HG03108 (cell line): ENCODE measurements at regions not wholly inside any gene's neighbourhood (a gene's known extent, or its start where the extent isn't known, plus 50 kb on each side); places are given as distances from the start of the nearest gene placed in this dataset.

Source experiments
- ATAC-seq: cut with Tn5 transposase; IDR thresholded peaks from one replicate; pipeline ENCODE4 v1.9.1; 2021; ENCODE audit warnings: moderate library complexity; ENCODE audit not compliant: unreplicated experiment

GRCh38 chr2:190809139-190809764 lies 71.4 kb upstream of the GLS start:
- ATAC-seq = no peak

- no peak for ATAC-seq
These were observed 70.6 kb upstream of the GLS start for GRCh38 chr2:190809876-190810525.

DNA sequence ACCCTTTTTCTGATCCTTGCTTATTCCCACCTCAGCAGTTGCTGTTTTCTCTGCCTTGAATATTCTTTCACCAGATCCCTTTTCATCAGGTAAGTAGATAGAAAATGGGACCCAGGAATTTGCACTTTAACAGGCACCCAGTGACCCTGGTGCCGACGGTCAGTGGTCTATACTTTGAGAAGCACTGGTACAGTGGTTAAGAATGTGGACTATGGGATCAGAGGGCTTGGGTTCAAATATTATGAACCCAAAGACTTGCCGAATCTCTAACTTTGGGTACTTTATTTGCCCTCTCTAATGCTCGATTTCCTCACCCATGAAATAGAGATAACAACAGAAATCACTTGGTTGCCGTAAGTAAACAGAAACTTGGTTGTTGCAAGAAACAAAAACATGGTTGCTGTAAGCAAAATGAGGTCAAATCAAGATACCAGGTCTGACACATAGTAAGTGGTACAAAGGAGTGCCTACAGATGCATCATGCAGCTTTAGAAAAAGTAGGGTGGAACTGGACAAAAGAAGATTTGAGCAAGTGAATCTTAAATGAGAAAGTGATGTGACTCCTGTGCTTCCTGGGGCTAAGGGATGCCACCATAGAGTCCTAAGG lies 69.5 kb upstream of the GLS start:
- ATAC-seq = no peak

DNA sequence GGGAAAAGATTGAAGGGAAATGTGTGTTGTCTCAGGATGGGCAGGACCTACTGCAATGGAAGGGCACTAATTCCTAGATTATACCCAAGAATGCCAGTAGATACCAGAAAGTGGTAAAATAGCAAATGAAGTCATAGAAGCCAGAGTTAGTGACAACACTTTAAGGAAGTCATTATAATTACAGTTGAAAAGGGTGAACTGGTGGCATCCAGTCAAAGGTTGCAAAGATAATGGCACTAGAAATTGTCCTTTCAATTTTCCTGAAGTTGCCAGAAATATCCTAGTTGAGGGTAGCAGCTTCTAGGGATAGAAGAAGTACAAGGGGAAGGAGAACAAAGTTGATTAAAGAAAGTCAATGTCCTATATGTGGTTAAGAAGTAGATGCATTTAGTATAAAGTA lies 68.8 kb upstream of the GLS start:
- no peak for ATAC-seq

- ATAC-seq = no peak
These were observed 67.9 kb upstream of the GLS start for GRCh38 chr2:190812506-190813294.

DNA sequence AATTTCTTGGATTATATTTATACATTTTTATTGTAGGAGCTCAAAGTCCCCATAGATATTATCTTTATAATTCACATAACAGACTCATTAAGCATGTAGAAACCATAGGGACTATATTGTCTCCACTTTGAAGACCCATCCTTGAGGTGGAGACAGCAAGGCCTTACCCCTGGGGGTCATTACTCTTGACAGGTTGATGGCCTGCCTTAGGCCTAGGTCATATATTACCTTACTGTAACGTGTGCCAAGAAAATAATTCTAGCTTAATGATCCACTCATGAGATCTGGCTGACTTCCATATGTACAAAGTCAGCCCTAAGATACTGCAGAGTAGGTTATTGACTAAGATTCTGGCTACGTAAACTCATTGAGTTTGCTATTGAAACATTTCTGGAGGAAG lies 65.4 kb upstream of the GLS start:
- ATAC-seq = no peak

GRCh38 chr2:190817082-190817481 lies 63.5 kb upstream of the GLS start:
- no peak for ATAC-seq

DNA sequence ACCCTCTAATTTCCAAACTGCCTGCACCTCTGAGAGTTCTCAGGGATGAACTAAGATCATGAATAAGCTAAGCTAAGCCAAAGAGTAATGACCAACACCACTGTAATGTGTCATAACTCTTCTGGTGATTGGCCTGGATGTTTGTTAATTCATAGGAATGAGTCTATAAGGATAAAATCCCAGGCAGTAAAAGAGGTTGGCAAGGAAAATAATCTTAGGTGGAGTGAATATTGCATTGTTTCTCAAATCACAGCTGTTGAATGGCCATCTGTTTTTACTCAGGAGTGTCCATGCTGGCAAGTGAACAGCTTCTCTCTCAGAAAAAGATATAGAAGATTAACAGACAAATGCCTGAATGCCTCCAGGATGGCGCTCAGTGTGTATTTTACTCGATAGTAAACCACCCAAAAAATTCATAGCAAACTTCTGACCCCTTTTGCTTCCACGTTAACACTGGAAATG lies 60.8 kb upstream of the GLS start:
- ATAC-seq = no peak

- no peak for ATAC-seq
These were observed 60.2 kb upstream of the GLS start for GRCh38 chr2:190820416-190820815.

DNA sequence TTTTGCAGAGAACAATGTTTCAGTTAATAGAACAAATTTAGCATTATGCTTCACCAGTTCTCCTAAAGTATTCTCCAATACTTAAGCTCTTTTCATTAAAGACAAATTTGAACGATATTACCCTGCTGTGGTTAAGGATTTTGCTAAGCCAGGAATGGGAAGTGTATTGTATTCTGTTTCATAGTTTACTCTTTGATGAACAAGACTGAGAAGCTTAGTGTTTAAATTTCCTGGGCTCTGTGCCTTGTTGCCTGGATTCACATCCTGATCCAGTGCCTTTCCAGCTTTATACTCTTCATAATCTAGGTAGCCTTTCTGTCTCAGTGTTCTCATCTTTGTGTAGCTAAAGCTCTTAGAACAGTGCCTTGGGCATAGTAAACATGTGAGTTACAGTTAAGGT lies 58.6 kb upstream of the GLS start:
- no peak for ATAC-seq

GRCh38 chr2:190827720-190828119 lies 52.9 kb upstream of the GLS start:
- no peak for ATAC-seq

GRCh38 chr2:190829642-190830041 lies 51.0 kb upstream of the GLS start:
- no peak for ATAC-seq
